ENCODE measurements at regions not wholly inside any gene's neighbourhood (a gene's known extent, or its start where the extent isn't known, plus 50 kb on each side); places are given as distances from the start of the nearest gene placed in this dataset.
"Not testable (repeated sequence)": the region's sequence is repeated elsewhere in the genome, so short reads cannot be mapped to it uniquely, and the experiment has no call there.

GRCh38 chr3:89946884-89947283, 839.5 kb downstream of the EPHA3 start:
- no peak for DNase-seq

GRCh38 chr3:89947337-89947954, 840.0 kb downstream of the EPHA3 start:
- no peak for DNase-seq

- no peak for DNase-seq
Observed at GRCh38 chr3:89948008-89948407, 840.6 kb downstream of the EPHA3 start.

GRCh38 chr3:89950772-89951171, 843.4 kb downstream of the EPHA3 start:
- no peak for DNase-seq

- DNase-seq = no peak
Observed at GRCh38 chr3:89954137-89954536, 846.7 kb downstream of the EPHA3 start.

GRCh38 chr3:89955156-89955555, 847.7 kb downstream of the EPHA3 start:
- no peak for DNase-seq

GRCh38 chr3:89957451-89957850, 850.0 kb downstream of the EPHA3 start:
- no peak for DNase-seq

GRCh38 chr3:89958163-89958562, 850.7 kb downstream of the EPHA3 start:
- not testable (repeated sequence) for DNase-seq

GRCh38 chr3:89964347-89964746, 856.9 kb downstream of the EPHA3 start:
- DNase-seq = no peak

- no peak for DNase-seq
Observed at GRCh38 chr3:89966877-89967665, 859.6 kb downstream of the EPHA3 start.

GRCh38 chr3:89971329-89971728, 863.9 kb downstream of the EPHA3 start:
- no peak for DNase-seq

GRCh38 chr3:89973156-89973555, 865.7 kb downstream of the EPHA3 start:
- DNase-seq = no peak

- DNase-seq = no peak
Observed at GRCh38 chr3:89974903-89975519, 867.6 kb downstream of the EPHA3 start.

GRCh38 chr3:89983449-89983848, 876.0 kb downstream of the EPHA3 start:
- no peak for DNase-seq

- DNase-seq = no peak
Observed at GRCh38 chr3:90005281-90005847, 897.9 kb downstream of the EPHA3 start.

- no peak for DNase-seq
Observed at GRCh38 chr3:90007778-90008499, 900.5 kb downstream of the EPHA3 start.

- no peak for DNase-seq
Observed at GRCh38 chr3:90010341-90010740, 902.9 kb downstream of the EPHA3 start.

- DNase-seq = no peak
Observed at GRCh38 chr3:90011131-90011530, 903.7 kb downstream of the EPHA3 start.

GRCh38 chr3:90011596-90011995, 904.2 kb downstream of the EPHA3 start:
- no peak for DNase-seq

GRCh38 chr3:90011996-90012395, 904.6 kb downstream of the EPHA3 start:
- DNase-seq = no peak

- DNase-seq = no peak
Observed at GRCh38 chr3:90015688-90016356, 908.4 kb downstream of the EPHA3 start.

- DNase-seq = no peak
Observed at GRCh38 chr3:90016555-90016954, 909.1 kb downstream of the EPHA3 start.

- DNase-seq = no peak
Observed at GRCh38 chr3:90018779-90019178, 911.4 kb downstream of the EPHA3 start.
